Neuronal stem cell (in vitro differentiated cells): ENCODE measurements at regions not wholly inside any gene's neighbourhood (a gene's known extent, or its start where the extent isn't known, plus 50 kb on each side); places are given as distances from the start of the nearest gene placed in this dataset.
A peak's percentile ranks its signal among the peaks of the same experiment; 100 is the strongest.

Experiments
- DNase-seq: peaks from one replicate; pipeline ENCODE4 v3.0.0-alpha.2; 2013; ENCODE audit warnings: low spot score
- H2AFZ ChIP-seq: one replicate; pipeline ENCODE4 v1.6.1; 2013; ENCODE audit warnings: mild to moderate bottlenecking, low read length, inconsistent platforms
- H2AK5ac ChIP-seq: 2 replicates; pipeline ENCODE4 v1.6.1; 2013; ENCODE audit warnings: low read depth, mild to moderate bottlenecking, inconsistent platforms, low read length, moderate library complexity, mixed read lengths
- H2BK120ac ChIP-seq: 2 replicates; pipeline ENCODE4 v1.6.1; 2013; ENCODE audit warnings: low read depth, mild to moderate bottlenecking, inconsistent platforms, low read length, moderate library complexity, mixed read lengths
- H2BK12ac ChIP-seq: one replicate; pipeline ENCODE4 v1.6.1; 2013; ENCODE audit warnings: low read length, inconsistent platforms
- H2BK15ac ChIP-seq: 2 replicates; pipeline ENCODE4 v1.6.1; 2013; ENCODE audit warnings: mild to moderate bottlenecking, low read length, inconsistent platforms, mixed read lengths
- H2BK5ac ChIP-seq: one replicate; pipeline ENCODE4 v1.6.1; 2013; ENCODE audit warnings: inconsistent platforms, mild to moderate bottlenecking, low read length, moderate library complexity
- H3K14ac ChIP-seq: one replicate; pipeline ENCODE4 v1.6.1; 2013; ENCODE audit warnings: low read length, inconsistent platforms
- H3K18ac ChIP-seq: 2 replicates; pipeline ENCODE4 v1.6.1; 2013; ENCODE audit warnings: low read length, inconsistent platforms
- H3K23ac ChIP-seq: 2 replicates; pipeline ENCODE4 v1.6.1; 2013; ENCODE audit warnings: low read depth, mild to moderate bottlenecking, mixed read lengths, low read length, inconsistent platforms; ENCODE audit not compliant: poor library complexity
- H3K27ac ChIP-seq: replicated peaks from 3 replicates; pipeline ENCODE4 v1.5.1; 2013; ENCODE audit warnings: low read length, inconsistent platforms
- H3K27me3 ChIP-seq, 3 experiments: 2 replicates each; pipeline ENCODE4 v1.6.1; 2013; ENCODE audit warnings: low read length in 3 of 3, mild to moderate bottlenecking in 2 of 3, inconsistent platforms in 1 of 3, low read depth in 1 of 3, mixed read lengths in 1 of 3, moderate library complexity in 1 of 3; ENCODE audit not compliant: control insufficient read depth in 3 of 3, insufficient read depth in 3 of 3
- H3K36me3 ChIP-seq, 2 donors: replicated peaks in 1 of 2; 2 replicates each; pipeline ENCODE4 v1.6.1; 2013; ENCODE audit warnings: low read length in 2 of 2; ENCODE audit not compliant: control insufficient read depth in 2 of 2, insufficient read depth in 2 of 2
- H3K4ac ChIP-seq: 2 replicates; pipeline ENCODE4 v1.6.1; 2013; ENCODE audit warnings: inconsistent platforms, mild to moderate bottlenecking, low read length, moderate library complexity
- H3K4me1 ChIP-seq, 2 donors: 1 replicate in 1 of 2; 2 replicates in 1 of 2; pipeline ENCODE4 v1.6.1; 2013; ENCODE audit warnings: low read length in 2 of 2, low read depth in 1 of 2; ENCODE audit not compliant: control insufficient read depth in 2 of 2, insufficient read depth in 1 of 2
- H3K4me2 ChIP-seq: one replicate; pipeline ENCODE4 v1.6.1; 2013; ENCODE audit warnings: mild to moderate bottlenecking, low read length, inconsistent platforms; ENCODE audit not compliant: insufficient read depth, poor library complexity, severe bottlenecking
- H3K4me3 ChIP-seq, 2 donors: 2 replicates each; pipeline ENCODE4 v1.5.1; 2013; ENCODE audit warnings: low read length in 2 of 2, mild to moderate bottlenecking in 2 of 2, inconsistent platforms in 1 of 2, moderate library complexity in 1 of 2
- H3K79me1 ChIP-seq: one replicate; pipeline ENCODE4 v1.6.1; 2013; ENCODE audit warnings: low read depth, mild to moderate bottlenecking, inconsistent platforms, low read length, moderate library complexity
- H3K9ac ChIP-seq: one replicate; pipeline ENCODE4 v1.6.1; 2013; ENCODE audit warnings: mild to moderate bottlenecking, low read depth, low read length, inconsistent platforms; ENCODE audit not compliant: poor library complexity
- H3K9me3 ChIP-seq, 2 donors: replicated peaks in 1 of 2; 2 replicates each; pipeline versions ENCODE3 to v1.6.1; 2013; ENCODE audit warnings: low read length in 2 of 2, mild to moderate bottlenecking in 2 of 2, inconsistent platforms in 1 of 2, low read depth in 1 of 2, mixed read lengths in 1 of 2, moderate library complexity in 1 of 2; ENCODE audit not compliant: control insufficient read depth in 2 of 2, insufficient read depth in 1 of 2
- H4K8ac ChIP-seq: one replicate; pipeline ENCODE4 v1.6.1; 2013; ENCODE audit warnings: low read depth, mild to moderate bottlenecking, inconsistent platforms, low read length, moderate library complexity
- H4K91ac ChIP-seq: one replicate; pipeline ENCODE4 v1.6.1; 2013; ENCODE audit warnings: low read length, low read depth, mild to moderate bottlenecking, inconsistent platforms; ENCODE audit not compliant: poor library complexity
- WGBS, 2 donors: extraction: QIAGEN DNeasy Blood & Tissue Kit; methylation state at CpG; one replicate each; pipeline ENCODE4 v1.1.7; 2013; ENCODE audit warnings: missing lambda C conversion rate in 2 of 2, mixed read lengths in 1 of 2; ENCODE audit not compliant: insufficient read length in 2 of 2, insufficient replicate concordance in 1 of 2; ENCODE audit errors: extremely low coverage in 2 of 2; 5-methylcytosine and 5-hydroxymethylcytosine counted together

GRCh38 chr12:45584336-45584735 is 145.2 kb upstream of the ARID2 start:
- H2BK15ac ChIP-seq = no peak overlapping the region
- H2BK12ac ChIP-seq = no peak overlapping the region
- no peaks in the 10 kb centered on the region for H3K9me3 ChIP-seq
- peaks cover 0 to 2% (median 0%) of the 10 kb centered on the region in 3 experiments for H3K27me3 ChIP-seq
- H3K23ac ChIP-seq = no peak overlapping the region
- WGBS, 2 donors = no CpG with 5 or more reads among the region's 1 CpG
- H3K9ac ChIP-seq = no peak overlapping the region
- H3K14ac ChIP-seq = no peak overlapping the region
- no peak overlapping the region for H3K4me2 ChIP-seq
- no peak overlapping the region for H3K4ac ChIP-seq
- H3K4me1 ChIP-seq = no peaks in the 10 kb centered on the region
- H4K8ac ChIP-seq = no peak overlapping the region
- DNase-seq = no peak
- H2AFZ ChIP-seq = no peak overlapping the region
- no peak overlapping the region for H3K18ac ChIP-seq
- no peak overlapping the region for H3K27ac ChIP-seq
- H3K79me1 ChIP-seq = no peaks in the 10 kb centered on the region
- H3K4me3 ChIP-seq = no peak overlapping the region
- no peak overlapping the region for H2BK5ac ChIP-seq
- no peak overlapping the region for H2AK5ac ChIP-seq
- no peak overlapping the region for H2BK120ac ChIP-seq
- no peak overlapping the region for H4K91ac ChIP-seq
- no peaks in the 10 kb centered on the region for H3K36me3 ChIP-seq

GRCh38 chr12:45585522-45586230 is 143.8 kb upstream of the ARID2 start:
- Histone ChIP-seq H3K9me3 (no peaks in the 10 kb centered on the region), H3K27ac (no peak overlapping the region), H3K4me1 (no peaks in the 10 kb centered on the region), H3K27me3 (peaks cover 0 to 2% (median 0%) of the 10 kb centered on the region in 3 experiments), H3K9ac (no peak overlapping the region), H2AFZ (no peak overlapping the region), H3K36me3 (no peaks in the 10 kb centered on the region), H3K79me1 (no peaks in the 10 kb centered on the region), H3K4me3 (no peak overlapping the region), H4K91ac (no peak overlapping the region), H2BK12ac (no peak overlapping the region), H3K23ac (no peak overlapping the region), H3K4me2 (no peak overlapping the region), H3K4ac (no peak overlapping the region), H3K14ac (no peak overlapping the region), H3K18ac (no peak overlapping the region), H2BK15ac (no peak overlapping the region), H2AK5ac (peak overlapping the region; percentile 22), H2BK5ac (no peak overlapping the region), H4K8ac (no peak overlapping the region), H2BK120ac (no peak overlapping the region)
- WGBS, 2 donors = no CpG with 5 or more reads among the region's 31 CpGs
- DNase-seq = no peak

DNA sequence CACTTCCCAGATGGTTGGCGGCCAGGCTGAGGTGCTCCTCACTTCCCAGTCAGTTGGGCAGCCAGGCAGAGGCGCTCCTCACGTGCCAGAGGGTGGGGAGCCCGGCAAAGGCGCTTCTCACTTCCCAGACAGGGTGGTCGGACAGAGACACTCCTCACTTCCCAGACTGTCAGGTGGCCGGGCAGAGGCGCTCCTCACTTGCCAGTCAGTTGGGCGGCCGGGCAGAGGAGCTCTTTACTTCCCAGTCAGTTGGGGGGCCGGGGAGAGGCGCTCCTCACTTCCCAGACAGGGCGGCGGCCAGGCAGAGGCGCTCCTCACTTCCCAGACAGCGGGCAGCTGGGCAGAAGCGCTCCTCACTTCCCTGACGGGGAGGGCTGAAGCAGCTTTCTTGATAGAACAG is 143.0 kb upstream of the ARID2 start:
- H3K14ac ChIP-seq = no peak overlapping the region
- no peak overlapping the region for H3K27ac ChIP-seq

DNA sequence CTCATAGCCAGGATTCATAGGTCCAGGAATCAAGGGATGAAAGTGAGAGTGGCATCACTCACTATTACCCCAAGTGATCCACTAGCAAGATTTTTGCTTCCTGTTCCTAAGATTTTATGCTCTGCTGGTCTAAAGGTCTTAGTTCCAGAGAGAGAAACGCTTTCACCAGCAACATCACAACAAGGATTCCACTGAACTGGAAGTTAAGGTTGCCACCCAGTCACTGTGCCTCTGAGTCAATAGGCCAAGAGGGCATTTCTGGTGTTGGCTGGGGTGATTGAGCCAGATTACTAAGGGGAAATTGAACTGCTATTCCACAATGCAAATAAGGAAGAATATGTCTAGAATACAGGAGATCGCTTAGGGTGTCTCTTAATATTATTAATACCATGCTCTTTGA is 142.5 kb upstream of the ARID2 start:
- no peak overlapping the region for H2AFZ ChIP-seq
- no peaks in the 10 kb centered on the region for H3K4me1 ChIP-seq
- no peak overlapping the region for H3K4ac ChIP-seq
- H3K79me1 ChIP-seq = peaks cover 2% of the 10 kb centered on the region
- no peak overlapping the region for H2BK15ac ChIP-seq
- H4K91ac ChIP-seq = no peak overlapping the region
- H2BK5ac ChIP-seq = no peak overlapping the region
- H4K8ac ChIP-seq = no peak overlapping the region
- WGBS, 2 donors = no CpG with 5 or more reads among the region's 2 CpGs
- H3K9ac ChIP-seq = no peak overlapping the region
- H3K14ac ChIP-seq = no peak overlapping the region
- no peak overlapping the region for H3K4me3 ChIP-seq
- H3K23ac ChIP-seq = no peak overlapping the region
- no peak overlapping the region for H2AK5ac ChIP-seq
- H3K36me3 ChIP-seq = no peaks in the 10 kb centered on the region
- no peak for DNase-seq
- H3K4me2 ChIP-seq = no peak overlapping the region
- H2BK12ac ChIP-seq = no peak overlapping the region
- no peak overlapping the region for H2BK120ac ChIP-seq
- H3K9me3 ChIP-seq = no peaks in the 10 kb centered on the region
- peaks cover 0 to 2% (median 0%) of the 10 kb centered on the region in 3 experiments for H3K27me3 ChIP-seq
- H3K18ac ChIP-seq = no peak overlapping the region
- no peak overlapping the region for H3K27ac ChIP-seq

More for the DNA sequence above, 143.0 kb upstream of the ARID2 start:
- Histone ChIP-seq H3K79me1 (no peaks in the 10 kb centered on the region), H4K8ac (no peak overlapping the region), H3K23ac (no peak overlapping the region), H3K9ac (no peak overlapping the region), H3K27me3 (peaks cover 0 to 2% (median 0%) of the 10 kb centered on the region in 3 experiments), H3K18ac (no peak overlapping the region), H3K4me3 (no peak overlapping the region), H2BK12ac (no peak overlapping the region), H3K36me3 (no peaks in the 10 kb centered on the region), H2BK15ac (no peak overlapping the region), H2AFZ (no peak overlapping the region), H2AK5ac (no peak overlapping the region), H2BK5ac (no peak overlapping the region), H3K4ac (no peak overlapping the region), H3K9me3 (no peaks in the 10 kb centered on the region), H4K91ac (no peak overlapping the region), H2BK120ac (no peak overlapping the region), H3K4me2 (no peak overlapping the region), H3K4me1 (no peaks in the 10 kb centered on the region)
- WGBS, 2 donors = no CpG with 5 or more reads among the region's 18 CpGs
- DNase-seq = no peak
